Lower leg skin (tissue), 3 donors: ENCODE measurements at regions not wholly inside any gene's neighbourhood (a gene's known extent, or its start where the extent isn't known, plus 50 kb on each side); places are given as distances from the start of the nearest gene placed in this dataset.

Source experiments
- POLR2A ChIP-seq, 2 donors: fragments of 450-650 bp; IDR thresholded peaks; one replicate each; pipeline ENCODE4 v1.6.1; 2016 to 2017; ENCODE audit warnings: antibody characterized with exemption in 2 of 2, mild to moderate bottlenecking in 1 of 2, moderate library complexity in 1 of 2
- TF ChIP-seq, protein P1 (sequence below), 3 donors: fragments of 450-650 bp; IDR thresholded peaks; one replicate each; pipeline ENCODE4 v1.5.1; 2016; ENCODE audit warnings: antibody characterized with exemption in 3 of 3, mild to moderate bottlenecking in 3 of 3, moderate library complexity in 2 of 3

DNA sequence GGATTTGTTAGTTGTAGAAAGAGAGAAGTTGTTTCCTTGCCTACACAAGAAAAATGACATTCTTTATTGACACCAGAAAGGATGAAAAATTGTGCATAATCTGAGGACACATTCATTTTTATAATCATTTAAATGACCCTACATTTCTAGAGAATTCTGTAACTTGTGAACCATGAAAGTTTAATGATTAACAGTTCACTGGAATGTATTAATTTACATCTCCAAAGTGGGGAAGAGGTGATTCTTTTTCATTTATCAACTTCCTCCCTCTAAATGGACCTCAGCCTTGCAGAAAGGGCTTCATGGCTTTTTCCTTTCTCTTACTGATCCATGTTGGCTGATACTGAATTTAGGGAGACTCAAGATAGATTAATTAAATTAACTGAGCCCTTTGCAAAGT, 565.2 kb upstream of the LINC00305 start:
- TF ChIP-seq, protein P1, sequence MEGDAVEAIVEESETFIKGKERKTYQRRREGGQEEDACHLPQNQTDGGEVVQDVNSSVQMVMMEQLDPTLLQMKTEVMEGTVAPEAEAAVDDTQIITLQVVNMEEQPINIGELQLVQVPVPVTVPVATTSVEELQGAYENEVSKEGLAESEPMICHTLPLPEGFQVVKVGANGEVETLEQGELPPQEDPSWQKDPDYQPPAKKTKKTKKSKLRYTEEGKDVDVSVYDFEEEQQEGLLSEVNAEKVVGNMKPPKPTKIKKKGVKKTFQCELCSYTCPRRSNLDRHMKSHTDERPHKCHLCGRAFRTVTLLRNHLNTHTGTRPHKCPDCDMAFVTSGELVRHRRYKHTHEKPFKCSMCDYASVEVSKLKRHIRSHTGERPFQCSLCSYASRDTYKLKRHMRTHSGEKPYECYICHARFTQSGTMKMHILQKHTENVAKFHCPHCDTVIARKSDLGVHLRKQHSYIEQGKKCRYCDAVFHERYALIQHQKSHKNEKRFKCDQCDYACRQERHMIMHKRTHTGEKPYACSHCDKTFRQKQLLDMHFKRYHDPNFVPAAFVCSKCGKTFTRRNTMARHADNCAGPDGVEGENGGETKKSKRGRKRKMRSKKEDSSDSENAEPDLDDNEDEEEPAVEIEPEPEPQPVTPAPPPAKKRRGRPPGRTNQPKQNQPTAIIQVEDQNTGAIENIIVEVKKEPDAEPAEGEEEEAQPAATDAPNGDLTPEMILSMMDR (IDR thresholded peaks at IDR 0.05) = no peak
- TF ChIP-seq POLR2A (IDR thresholded peaks at IDR 0.05) = no peak
